Keratinocyte (primary cell): ENCODE measurements at regions not wholly inside any gene's neighbourhood (a gene's known extent, or its start where the extent isn't known, plus 50 kb on each side); places are given as distances from the start of the nearest gene placed in this dataset.

Experiments used
- EZH2 ChIP-seq: IDR thresholded peaks from one replicate; pipeline ENCODE4 v1.6.1; 2012; ENCODE audit warnings: inconsistent platforms, mild to moderate bottlenecking, low read length, moderate library complexity
- TF ChIP-seq, protein P1 (sequence below), 3 experiments: IDR thresholded peaks in 1 of 3; conservative IDR thresholded peaks in 1 of 3; optimal IDR thresholded peaks in 1 of 3; 2 replicates in 2 of 3; 3 replicates in 1 of 3; pipeline versions ENCODE3 to v1.5.1; 2011; ENCODE audit warnings: low read length in 3 of 3, mild to moderate bottlenecking in 3 of 3, moderate library complexity in 2 of 3, control low read depth in 1 of 3, inconsistent platforms in 1 of 3; ENCODE audit not compliant: insufficient read depth in 2 of 3; ENCODE audit errors: extremely low read depth in 1 of 3

DNA sequence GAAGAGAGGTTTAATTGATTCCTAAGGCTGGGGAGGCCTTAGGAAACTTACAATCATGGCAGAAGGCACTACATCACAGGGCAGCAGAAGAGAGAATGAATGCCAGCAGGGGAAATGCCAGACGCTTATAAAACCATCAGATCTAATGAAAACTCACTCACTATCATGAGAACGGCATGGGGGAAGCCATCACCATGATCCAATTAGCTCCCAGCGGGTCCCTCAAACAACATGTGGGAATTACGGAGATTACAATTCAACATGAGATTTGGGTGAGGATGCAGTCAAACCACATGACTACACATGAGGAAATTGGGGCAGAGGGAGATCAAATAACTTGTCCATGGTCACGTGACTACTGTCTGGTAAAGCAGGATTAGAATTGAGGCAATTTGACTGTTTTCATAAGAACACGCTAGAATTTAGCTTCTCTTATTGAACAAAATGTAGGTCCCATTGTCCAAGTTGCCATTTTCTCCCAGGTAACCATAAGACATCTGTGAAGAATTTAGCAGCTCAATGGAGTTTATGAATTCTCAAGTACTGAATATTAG, 445.1 kb upstream of the CDH20 start:
- TF ChIP-seq, protein P1, sequence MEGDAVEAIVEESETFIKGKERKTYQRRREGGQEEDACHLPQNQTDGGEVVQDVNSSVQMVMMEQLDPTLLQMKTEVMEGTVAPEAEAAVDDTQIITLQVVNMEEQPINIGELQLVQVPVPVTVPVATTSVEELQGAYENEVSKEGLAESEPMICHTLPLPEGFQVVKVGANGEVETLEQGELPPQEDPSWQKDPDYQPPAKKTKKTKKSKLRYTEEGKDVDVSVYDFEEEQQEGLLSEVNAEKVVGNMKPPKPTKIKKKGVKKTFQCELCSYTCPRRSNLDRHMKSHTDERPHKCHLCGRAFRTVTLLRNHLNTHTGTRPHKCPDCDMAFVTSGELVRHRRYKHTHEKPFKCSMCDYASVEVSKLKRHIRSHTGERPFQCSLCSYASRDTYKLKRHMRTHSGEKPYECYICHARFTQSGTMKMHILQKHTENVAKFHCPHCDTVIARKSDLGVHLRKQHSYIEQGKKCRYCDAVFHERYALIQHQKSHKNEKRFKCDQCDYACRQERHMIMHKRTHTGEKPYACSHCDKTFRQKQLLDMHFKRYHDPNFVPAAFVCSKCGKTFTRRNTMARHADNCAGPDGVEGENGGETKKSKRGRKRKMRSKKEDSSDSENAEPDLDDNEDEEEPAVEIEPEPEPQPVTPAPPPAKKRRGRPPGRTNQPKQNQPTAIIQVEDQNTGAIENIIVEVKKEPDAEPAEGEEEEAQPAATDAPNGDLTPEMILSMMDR (optimal IDR thresholded peaks at IDR 0.05 in 1 of 3, IDR thresholded peaks at IDR 0.05 in 1 of 3, conservative IDR thresholded peaks at IDR 0.05 in 1 of 3; ENCODE audit: extremely low read depth in 1 of 3, insufficient read depth in 2 of 3, low read length in 3 of 3): no peak
- TF ChIP-seq EZH2: no peak
